CD1c-positive myeloid dendritic cell (primary cell): ENCODE measurements at regions not wholly inside any gene's neighbourhood (a gene's known extent, or its start where the extent isn't known, plus 50 kb on each side); places are given as distances from the start of the nearest gene placed in this dataset.
"Not testable (repeated sequence)": the region's sequence is repeated elsewhere in the genome, so short reads cannot be mapped to it uniquely, and the experiment has no call there.

ENCODE experiments used
- DNase-seq: peaks from one replicate; pipeline ENCODE4 v3.0.0-alpha.2; 2016; ENCODE audit errors: extremely low spot score

- not testable (repeated sequence) for DNase-seq
These were observed 63.5 kb upstream of the LRPAP1 start for GRCh38 chr4:3595627-3596291.

DNA sequence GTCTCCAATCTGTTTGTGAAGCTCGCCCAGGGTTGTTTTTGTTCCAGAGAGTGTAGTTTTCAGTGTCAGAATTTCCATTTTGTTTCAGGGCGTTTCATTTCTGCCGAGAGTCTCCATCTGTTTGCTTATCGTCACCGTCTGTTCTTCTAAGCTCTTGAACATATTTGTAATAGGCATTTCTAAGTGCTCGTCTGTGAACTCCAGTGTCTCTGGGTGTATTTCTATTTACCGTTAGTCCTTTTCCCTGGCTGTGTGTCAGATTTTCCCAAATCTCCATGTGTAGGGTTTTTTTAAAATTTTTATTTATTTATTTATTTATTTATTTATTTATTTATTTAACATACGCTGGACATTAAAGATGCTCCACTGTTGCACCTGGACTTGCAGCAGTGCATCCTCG, 62.5 kb upstream of the LRPAP1 start:
- DNase-seq, result not testable (repeated sequence)

GRCh38 chr4:3589946-3590924, 58.0 kb upstream of the LRPAP1 start:
- not testable (repeated sequence) for DNase-seq

DNA sequence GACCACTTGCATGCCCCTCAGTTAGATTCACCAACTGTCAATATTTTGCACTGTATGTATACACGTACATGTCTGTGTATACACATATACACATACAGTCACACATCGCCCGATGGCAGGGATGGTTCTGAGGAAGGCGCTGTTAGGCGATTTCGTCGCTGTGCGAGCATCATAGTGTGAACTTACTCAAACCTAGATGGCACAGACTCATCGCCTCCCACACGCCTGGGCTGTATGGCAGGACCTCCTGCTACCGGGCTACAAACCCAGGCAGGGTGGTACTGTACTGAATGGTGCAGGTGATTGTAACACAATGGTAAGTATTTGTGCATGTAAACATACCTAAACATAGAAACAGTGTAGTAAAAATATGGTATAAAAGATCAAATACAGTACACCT, 57.2 kb upstream of the LRPAP1 start:
- DNase-seq, result not testable (repeated sequence)

- DNase-seq, result not testable (repeated sequence)
These were observed 56.4 kb upstream of the LRPAP1 start for GRCh38 chr4:3588517-3589194.

GRCh38 chr4:3586596-3586995, 54.4 kb upstream of the LRPAP1 start:
- DNase-seq, result not testable (repeated sequence)

DNA sequence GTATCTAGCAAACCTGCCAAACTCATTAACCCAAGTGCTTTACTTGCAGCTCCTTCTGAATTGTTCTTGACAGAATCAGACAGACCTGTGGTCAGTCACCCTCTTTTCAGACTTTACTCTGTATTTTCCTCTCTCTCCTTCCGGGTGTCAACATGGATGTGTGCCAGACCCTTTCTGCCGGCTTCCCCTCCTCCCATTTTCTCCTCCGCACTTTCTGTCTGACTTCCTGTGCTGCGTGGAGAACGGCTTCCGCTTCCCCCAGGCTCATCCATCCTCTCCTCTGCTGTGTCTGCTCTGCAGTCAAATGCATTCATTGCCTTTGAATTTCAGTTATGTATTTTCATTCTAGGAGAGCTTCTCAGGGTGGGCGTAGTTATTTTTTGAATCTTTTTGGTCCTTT, 53.3 kb upstream of the LRPAP1 start:
- peak; percentile 8 for DNase-seq

GRCh38 chr4:3582091-3582475, 49.9 kb upstream of the LRPAP1 start:
- DNase-seq, result no peak
